Hepatocyte (in vitro differentiated cells): ENCODE measurements at regions not wholly inside any gene's neighbourhood (a gene's known extent, or its start where the extent isn't known, plus 50 kb on each side); places are given as distances from the start of the nearest gene placed in this dataset.

ENCODE experiments used
- CTCF ChIP-seq: fragments of 200-600 bp; sonication (generic); IDR thresholded peaks from 2 replicates; pipeline ENCODE4 v1.5.1; 2016; ENCODE audit warnings: antibody characterized with exemption, mild to moderate bottlenecking; ENCODE audit not compliant: poor library complexity
- EZH2phosphoT487 ChIP-seq: fragments of 200-600 bp; sonication (generic); IDR thresholded peaks from one replicate; pipeline ENCODE4 v1.6.1; 2018; ENCODE audit warnings: antibody characterized with exemption, mild to moderate bottlenecking, low read depth, moderate library complexity; ENCODE audit not compliant: unreplicated experiment, severe bottlenecking

- TF ChIP-seq CTCF (no peak), EZH2phosphoT487 (no peak)
Measured at GRCh38 chr12:127025545-127025944, 1241.4 kb upstream of the TMEM132C start.
